ENCODE measurements at regions not wholly inside any gene's neighbourhood (a gene's known extent, or its start where the extent isn't known, plus 50 kb on each side); places are given as distances from the start of the nearest gene placed in this dataset.
"Not testable (repeated sequence)": the region's sequence is repeated elsewhere in the genome, so short reads cannot be mapped to it uniquely, and the experiment has no call there.

GRCh38 chr2:43010438-43011157 lies 215.8 kb downstream of the ZFP36L2 start:
- DNase-seq: no peak

GRCh38 chr2:43009448-43009847 lies 217.0 kb downstream of the ZFP36L2 start:
- DNase-seq: no peak

GRCh38 chr2:43008388-43008787 lies 216.0 kb upstream of the HAAO start:
- no peak for DNase-seq

- no peak for DNase-seq
These were observed 215.5 kb upstream of the HAAO start for GRCh38 chr2:43007901-43008300.

- no peak for DNase-seq
These were observed 214.6 kb upstream of the HAAO start for GRCh38 chr2:43006834-43007543.

- no peak for DNase-seq
These were observed 213.8 kb upstream of the HAAO start for GRCh38 chr2:43005975-43006833.

- no peak for DNase-seq
These were observed 213.0 kb upstream of the HAAO start for GRCh38 chr2:43005245-43005974.

- DNase-seq: no peak
These were observed 212.5 kb upstream of the HAAO start for GRCh38 chr2:43004879-43005244.

GRCh38 chr2:43004126-43004865 lies 211.9 kb upstream of the HAAO start:
- not testable (repeated sequence) for DNase-seq

GRCh38 chr2:43003702-43004101 lies 211.3 kb upstream of the HAAO start:
- DNase-seq: no peak

- no peak for DNase-seq
These were observed 209.5 kb upstream of the HAAO start for GRCh38 chr2:43001787-43002468.

GRCh38 chr2:43001055-43001378 lies 208.6 kb upstream of the HAAO start:
- no peak for DNase-seq

GRCh38 chr2:43000242-43001054 lies 208.1 kb upstream of the HAAO start:
- DNase-seq: no peak

GRCh38 chr2:42999856-43000241 lies 207.5 kb upstream of the HAAO start:
- DNase-seq: no peak

- DNase-seq: no peak
These were observed 207.0 kb upstream of the HAAO start for GRCh38 chr2:42999391-42999841.

- no peak for DNase-seq
These were observed 206.3 kb upstream of the HAAO start for GRCh38 chr2:42998721-42999120.

GRCh38 chr2:42996528-42996927 lies 204.1 kb upstream of the HAAO start:
- no peak for DNase-seq

GRCh38 chr2:42995752-42996422 lies 203.5 kb upstream of the HAAO start:
- no peak for DNase-seq

GRCh38 chr2:42989283-42990081 lies 197.1 kb upstream of the HAAO start:
- not testable (repeated sequence) for DNase-seq

Measured in activated CD4-positive, alpha-beta T cell treated with anti-CD3 and anti-CD28 coated beads, Interleukin-10, Interleukin-2, amounts not matched to agents 100 ng/mL and 50 ng/mL, durations not matched to agents 16 hours and 8 hours (primary cell).